Endothelial cell of umbilical vein (primary cell): ENCODE measurements at regions not wholly inside any gene's neighbourhood (a gene's known extent, or its start where the extent isn't known, plus 50 kb on each side); places are given as distances from the start of the nearest gene placed in this dataset.

Experiments used
- BruUV-seq: library from RNA; stranded (reverse); fragments of 400-500 nt; replicated peaks from 2 replicates; lab custom pipeline; 2021; lab: Mats Ljungman, UMichigan
- CTCF ChIA-PET: fragments of 300-600, 350-600 bp; sonication (Branson Sonifier 250); formaldehyde crosslinking; loops from one replicate; lab custom pipeline; 2021; ENCODE audit warnings: antibody characterized with exemption, inconsistent platforms; lab: Charles Lee
- POLR2A ChIA-PET: fragments of 300-600, 350-600 bp; sonication (Branson Sonifier 250); formaldehyde crosslinking; loops from one replicate; lab custom pipeline; 2021; ENCODE audit warnings: antibody characterized with exemption, inconsistent platforms; lab: Charles Lee
- DNase-seq: peaks from one replicate; pipeline ENCODE4 v3.0.0-alpha.2; 2011; ENCODE audit warnings: low read depth, low spot score
- FAIRE-seq: peaks from 2 replicates; lab custom pipeline; 2011; peaks lifted over from hg19 to GRCh38; lab: Jason Lieb, UNC
- H2AFZ ChIP-seq: 2 replicates; pipeline ENCODE4 v1.6.0; 2012; ENCODE audit warnings: low read depth, low read length, control low read depth, inconsistent platforms
- H3K27ac ChIP-seq: 2 replicates; pipeline ENCODE4 v1.5.1; 2011; ENCODE audit warnings: low read depth, mild to moderate bottlenecking, control low read depth, low read length, moderate library complexity; ENCODE audit not compliant: insufficient read depth
- H3K27me3 ChIP-seq, 2 experiments: 2 replicates each; pipeline versions ENCODE4 v1.6.0 to v1.6.1; 2011; ENCODE audit warnings: low read length in 2 of 2, mixed read lengths in 1 of 2; ENCODE audit not compliant: control insufficient read depth in 2 of 2, insufficient read depth in 2 of 2
- H3K36me3 ChIP-seq, 2 experiments: 2 replicates in 1 of 2; 3 replicates in 1 of 2; pipeline ENCODE4 v1.5.1; 2011; ENCODE audit warnings: low read length in 2 of 2, mild to moderate bottlenecking in 1 of 2, moderate library complexity in 1 of 2; ENCODE audit not compliant: control insufficient read depth in 2 of 2, insufficient read depth in 2 of 2; ENCODE audit errors: extremely low read depth in 1 of 2
- H3K4me1 ChIP-seq: 3 replicates; pipeline ENCODE4 v1.5.1; 2011; ENCODE audit warnings: mild to moderate bottlenecking, low read length; ENCODE audit not compliant: control insufficient read depth, insufficient read depth; ENCODE audit errors: extremely low read depth
- H3K4me2 ChIP-seq: 2 replicates; pipeline ENCODE4 v1.6.1; 2011; ENCODE audit warnings: low read length, control low read depth, mixed read lengths; ENCODE audit not compliant: insufficient read depth
- H3K4me3 ChIP-seq, 3 experiments: fragments of 200-600 bp in 1 of 3; sonication (generic), shearing (Covaris generic) in 1 of 3; replicated peaks in 1 of 3; 2 replicates each; pipeline ENCODE4 v1.5.1; 2011 to 2016; ENCODE audit warnings: control low read depth in 3 of 3, low read length in 3 of 3, mild to moderate bottlenecking in 2 of 3, inconsistent platforms in 1 of 3, low read depth in 1 of 3, moderate library complexity in 1 of 3; ENCODE audit not compliant: insufficient read depth in 1 of 3
- H3K79me2 ChIP-seq: 2 replicates; pipeline ENCODE4 v1.6.0; 2012; ENCODE audit warnings: low read length, inconsistent platforms; ENCODE audit not compliant: control insufficient read depth, insufficient read depth
- H3K9ac ChIP-seq: replicated peaks from 2 replicates; pipeline ENCODE3; 2011; ENCODE audit warnings: low read length, control low read depth; ENCODE audit not compliant: insufficient read depth; ENCODE audit errors: extremely low read depth
- H3K9me1 ChIP-seq: replicated peaks from 3 replicates; pipeline ENCODE4 v1.6.0; 2011; ENCODE audit warnings: mild to moderate bottlenecking, low read length; ENCODE audit not compliant: control insufficient read depth, insufficient read depth; ENCODE audit errors: extremely low read depth
- H3K9me3 ChIP-seq: replicated peaks from 2 replicates; pipeline ENCODE4 v1.5.1; 2012; ENCODE audit warnings: low read length, inconsistent platforms; ENCODE audit not compliant: control insufficient read depth, insufficient read depth
- H4K20me1 ChIP-seq: replicated peaks from 2 replicates; pipeline ENCODE3; 2011; ENCODE audit warnings: mild to moderate bottlenecking, low read length; ENCODE audit not compliant: control insufficient read depth, insufficient read depth; ENCODE audit errors: extremely low read depth
- FOS ChIP-seq: IDR thresholded peaks from 2 replicates; pipeline ENCODE4 v1.6.1; 2011; ENCODE audit warnings: mild to moderate bottlenecking, low read length, moderate library complexity, borderline replicate concordance; ENCODE audit not compliant: insufficient read depth
- GATA2 ChIP-seq: IDR thresholded peaks from 2 replicates; pipeline ENCODE4 v1.7.0; 2011; ENCODE audit warnings: low read depth, mild to moderate bottlenecking, moderate library complexity, mixed read lengths, low read length; ENCODE audit not compliant: insufficient read length, insufficient read depth
- JUN ChIP-seq: IDR thresholded peaks from 2 replicates; pipeline ENCODE4 v1.6.1; 2011; ENCODE audit warnings: borderline replicate concordance, low read depth; ENCODE audit not compliant: insufficient read length, insufficient read depth
- dilution Hi-C: fragments of 300-500 bp; cut with MboI; formaldehyde crosslinking; loops from one replicate; pipeline ENCODE4 v1.15.0; 2019; ENCODE audit warnings: low sequenced_read_pairs; ENCODE audit not compliant: extremely low pct_ligation_motif_present
- intact Hi-C: fragments of 100-400 bp; cut with micrococcal nuclease; formaldehyde crosslinking; loops from one replicate; pipeline ENCODE4 v1.10.0; 2022
- TF ChIP-seq, protein P1 (sequence below): IDR thresholded peaks from 2 replicates; pipeline ENCODE4 v1.6.1; 2011; ENCODE audit not compliant: insufficient read depth, insufficient read length
- TF ChIP-seq, protein P2 (sequence below), 2 donors: IDR thresholded peaks; 1 replicate in 1 of 2; 2 replicates in 1 of 2; pipeline ENCODE4 v1.5.1; 2011; ENCODE audit warnings: low read length in 2 of 2, mild to moderate bottlenecking in 2 of 2, moderate library complexity in 2 of 2, control low read depth in 1 of 2, inconsistent platforms in 1 of 2, low read depth in 1 of 2; ENCODE audit not compliant: insufficient read depth in 1 of 2; ENCODE audit errors: extremely low read depth in 1 of 2

DNA sequence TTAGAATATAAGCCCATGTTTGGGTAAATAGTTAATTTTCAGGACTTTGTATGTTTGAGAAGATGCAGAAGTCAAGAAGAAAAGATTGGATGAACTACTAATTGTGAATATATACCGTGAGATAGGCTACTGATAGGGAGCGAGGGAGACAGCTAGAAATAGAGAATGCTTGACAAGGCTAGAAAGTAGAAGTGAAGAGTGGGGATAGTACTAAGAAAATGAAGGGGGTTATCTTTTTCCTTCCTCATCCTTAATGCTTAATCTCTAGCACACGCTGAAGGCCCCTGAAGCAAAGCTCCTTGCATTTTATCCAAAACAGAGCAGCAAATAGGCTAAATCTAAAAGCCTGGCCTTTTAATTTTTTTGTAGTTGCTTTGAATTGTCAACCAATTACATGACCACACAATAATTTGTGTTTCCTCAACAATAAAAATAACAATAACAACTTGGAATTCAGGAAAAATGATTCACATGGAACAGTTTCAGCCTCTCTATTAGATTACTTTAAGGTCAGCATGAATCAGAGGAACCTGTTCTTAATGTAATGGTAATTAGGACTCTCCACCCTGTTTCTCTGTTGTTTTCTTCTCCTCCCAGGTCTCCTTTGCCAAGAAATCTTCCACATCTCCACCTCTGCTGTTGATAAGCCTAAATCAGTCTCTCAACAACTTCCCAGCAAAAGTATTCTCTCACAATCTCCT lies 1071.3 kb upstream of the ZEB2 start:
- Histone ChIP-seq H3K9me1 (no peaks in the 10 kb centered on the region), H3K9me3 (no peaks in the 10 kb centered on the region), H3K4me1 (peaks cover 38% of the 10 kb centered on the region), H3K4me3 (no peak overlapping the region), H3K27ac (no peak overlapping the region), H3K79me2 (no peaks in the 10 kb centered on the region), H3K36me3 (no peaks in the 10 kb centered on the region), H4K20me1 (no peaks in the 10 kb centered on the region), H3K9ac (no peak overlapping the region), H3K27me3 (no peaks in the 10 kb centered on the region), H3K4me2 (peak overlapping the region; percentile 21), H2AFZ (no peak overlapping the region)
- BruUV-seq: no TSS peak
- dilution Hi-C loops: no loop called here
- DNase-seq (peak; percentile 47), FAIRE-seq (peak; percentile 78)
- intact Hi-C loops: loop anchor here (5.0 to 10.0 kb wide), 4 partner anchors 579 to 1236 kb away; no protein-coding TSS in a partner anchor
- POLR2A ChIA-PET: no interaction called here
- CTCF ChIA-PET: interaction anchor here (1.1 kb wide), 1 partner anchor 9 kb away, joined by 5 read pairs; no protein-coding TSS in a partner anchor
- TF ChIP-seq, protein P1, sequence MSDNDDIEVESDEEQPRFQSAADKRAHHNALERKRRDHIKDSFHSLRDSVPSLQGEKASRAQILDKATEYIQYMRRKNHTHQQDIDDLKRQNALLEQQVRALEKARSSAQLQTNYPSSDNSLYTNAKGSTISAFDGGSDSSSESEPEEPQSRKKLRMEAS: no peak
- TF ChIP-seq FOS (peak; percentile 79), GATA2 (peak; percentile 80), JUN (peak; percentile 37)
- TF ChIP-seq, protein P2, sequence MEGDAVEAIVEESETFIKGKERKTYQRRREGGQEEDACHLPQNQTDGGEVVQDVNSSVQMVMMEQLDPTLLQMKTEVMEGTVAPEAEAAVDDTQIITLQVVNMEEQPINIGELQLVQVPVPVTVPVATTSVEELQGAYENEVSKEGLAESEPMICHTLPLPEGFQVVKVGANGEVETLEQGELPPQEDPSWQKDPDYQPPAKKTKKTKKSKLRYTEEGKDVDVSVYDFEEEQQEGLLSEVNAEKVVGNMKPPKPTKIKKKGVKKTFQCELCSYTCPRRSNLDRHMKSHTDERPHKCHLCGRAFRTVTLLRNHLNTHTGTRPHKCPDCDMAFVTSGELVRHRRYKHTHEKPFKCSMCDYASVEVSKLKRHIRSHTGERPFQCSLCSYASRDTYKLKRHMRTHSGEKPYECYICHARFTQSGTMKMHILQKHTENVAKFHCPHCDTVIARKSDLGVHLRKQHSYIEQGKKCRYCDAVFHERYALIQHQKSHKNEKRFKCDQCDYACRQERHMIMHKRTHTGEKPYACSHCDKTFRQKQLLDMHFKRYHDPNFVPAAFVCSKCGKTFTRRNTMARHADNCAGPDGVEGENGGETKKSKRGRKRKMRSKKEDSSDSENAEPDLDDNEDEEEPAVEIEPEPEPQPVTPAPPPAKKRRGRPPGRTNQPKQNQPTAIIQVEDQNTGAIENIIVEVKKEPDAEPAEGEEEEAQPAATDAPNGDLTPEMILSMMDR (IDR thresholded peaks at IDR 0.05; ENCODE audit: extremely low read depth in 1 of 2, insufficient read depth in 1 of 2, low read depth in 1 of 2, low read length in 2 of 2): no peak
